Effector memory CD4-positive, alpha-beta T cell (primary cell): ENCODE measurements at regions not wholly inside any gene's neighbourhood (a gene's known extent, or its start where the extent isn't known, plus 50 kb on each side); places are given as distances from the start of the nearest gene placed in this dataset.

Experiments
- DNase-seq, 3 donors: peaks; one replicate each; pipeline ENCODE4 v3.0.0-alpha.2; 2020
- H3K27ac ChIP-seq: 2 replicates; pipeline ENCODE4 v1.7.0; 2013; ENCODE audit warnings: mild to moderate bottlenecking, low read length, moderate library complexity; ENCODE audit not compliant: insufficient read depth, poor library complexity, severe bottlenecking
- H3K27me3 ChIP-seq: replicated peaks from 2 replicates; pipeline ENCODE4 v1.7.0; 2013; ENCODE audit warnings: mild to moderate bottlenecking, low read length; ENCODE audit not compliant: insufficient read depth, control insufficient read depth, poor library complexity, severe bottlenecking
- H3K36me3 ChIP-seq: 2 replicates; pipeline ENCODE4 v1.7.0; 2013; ENCODE audit warnings: mild to moderate bottlenecking, low read length, moderate library complexity; ENCODE audit not compliant: control insufficient read depth, insufficient read depth
- H3K4me1 ChIP-seq: 2 replicates; pipeline ENCODE4 v1.7.0; 2013; ENCODE audit warnings: low read length, mild to moderate bottlenecking; ENCODE audit not compliant: control insufficient read depth, insufficient read depth, poor library complexity, severe bottlenecking
- H3K4me3 ChIP-seq: 2 replicates; pipeline ENCODE4 v1.7.0; 2013; ENCODE audit warnings: low read length, low read depth, mild to moderate bottlenecking; ENCODE audit not compliant: insufficient read depth, poor library complexity, severe bottlenecking
- H3K9me3 ChIP-seq: 2 replicates; pipeline ENCODE4 v1.7.0; 2013; ENCODE audit warnings: mild to moderate bottlenecking, low read length, moderate library complexity; ENCODE audit not compliant: control insufficient read depth

DNA sequence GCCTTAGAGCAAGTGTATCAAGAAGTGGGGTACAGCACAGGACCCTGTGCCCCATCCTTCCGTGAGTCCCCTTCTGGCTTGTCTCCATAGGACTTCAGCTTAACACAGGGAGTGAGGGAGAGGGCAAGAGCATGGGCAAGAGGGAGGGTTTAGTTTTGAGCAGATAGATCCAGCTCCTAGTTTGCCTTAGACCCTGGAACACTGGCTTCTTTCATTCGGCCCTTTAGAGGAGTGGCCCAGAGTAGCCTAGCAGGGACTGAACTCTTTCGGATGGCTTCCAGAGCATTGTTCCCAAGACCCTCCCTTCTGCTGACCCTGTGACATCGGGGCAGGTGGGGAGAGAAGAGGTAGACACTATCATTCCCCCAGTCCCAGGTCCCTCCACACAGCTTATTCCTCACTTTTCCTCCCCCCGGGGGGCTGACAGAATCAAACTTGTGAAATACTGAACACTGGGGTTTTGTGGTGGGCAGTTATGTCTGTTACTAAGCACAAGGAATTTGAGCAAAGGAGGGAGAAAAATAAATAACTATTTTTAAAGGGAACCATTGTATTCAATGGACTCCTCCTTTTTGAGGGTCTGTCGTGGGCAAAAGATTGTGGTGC, 289.6 kb upstream of the C2CD4B start:
- H3K4me3 ChIP-seq: no peak overlapping the region
- H3K27me3 ChIP-seq: no peaks in the 10 kb centered on the region
- H3K36me3 ChIP-seq: no peaks in the 10 kb centered on the region
- no peak overlapping the region for H3K27ac ChIP-seq
- H3K4me1 ChIP-seq: no peaks in the 10 kb centered on the region
- H3K9me3 ChIP-seq: no peaks in the 10 kb centered on the region
- no peak for DNase-seq

DNA sequence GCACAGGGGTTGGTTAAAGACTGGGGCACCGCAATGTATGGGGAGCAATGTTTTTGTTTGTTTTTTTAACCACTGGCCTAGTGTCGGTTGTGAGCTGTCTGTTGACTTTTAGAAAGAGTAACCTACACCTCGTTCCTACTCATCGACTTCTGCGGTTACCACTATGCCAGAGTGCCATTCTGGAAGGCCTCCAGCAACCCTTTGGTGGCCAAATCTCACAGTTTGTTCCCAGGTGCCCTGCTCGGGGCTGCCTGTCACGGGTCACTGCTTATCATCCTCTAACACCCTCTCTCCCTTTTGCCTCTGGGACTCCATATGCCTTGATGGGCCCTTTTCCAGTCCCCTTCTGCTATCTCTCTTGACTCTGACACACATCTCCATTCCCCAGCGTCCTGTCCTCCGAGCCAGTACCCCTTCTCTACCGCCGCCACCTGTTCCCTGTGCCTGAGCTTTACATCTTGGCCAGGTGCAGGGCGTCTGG, 290.4 kb upstream of the C2CD4B start:
- no peak for DNase-seq
- Histone ChIP-seq H3K4me3 (no peak overlapping the region), H3K36me3 (no peaks in the 10 kb centered on the region), H3K9me3 (no peaks in the 10 kb centered on the region), H3K27me3 (no peaks in the 10 kb centered on the region), H3K4me1 (no peaks in the 10 kb centered on the region), H3K27ac (no peak overlapping the region)

DNA sequence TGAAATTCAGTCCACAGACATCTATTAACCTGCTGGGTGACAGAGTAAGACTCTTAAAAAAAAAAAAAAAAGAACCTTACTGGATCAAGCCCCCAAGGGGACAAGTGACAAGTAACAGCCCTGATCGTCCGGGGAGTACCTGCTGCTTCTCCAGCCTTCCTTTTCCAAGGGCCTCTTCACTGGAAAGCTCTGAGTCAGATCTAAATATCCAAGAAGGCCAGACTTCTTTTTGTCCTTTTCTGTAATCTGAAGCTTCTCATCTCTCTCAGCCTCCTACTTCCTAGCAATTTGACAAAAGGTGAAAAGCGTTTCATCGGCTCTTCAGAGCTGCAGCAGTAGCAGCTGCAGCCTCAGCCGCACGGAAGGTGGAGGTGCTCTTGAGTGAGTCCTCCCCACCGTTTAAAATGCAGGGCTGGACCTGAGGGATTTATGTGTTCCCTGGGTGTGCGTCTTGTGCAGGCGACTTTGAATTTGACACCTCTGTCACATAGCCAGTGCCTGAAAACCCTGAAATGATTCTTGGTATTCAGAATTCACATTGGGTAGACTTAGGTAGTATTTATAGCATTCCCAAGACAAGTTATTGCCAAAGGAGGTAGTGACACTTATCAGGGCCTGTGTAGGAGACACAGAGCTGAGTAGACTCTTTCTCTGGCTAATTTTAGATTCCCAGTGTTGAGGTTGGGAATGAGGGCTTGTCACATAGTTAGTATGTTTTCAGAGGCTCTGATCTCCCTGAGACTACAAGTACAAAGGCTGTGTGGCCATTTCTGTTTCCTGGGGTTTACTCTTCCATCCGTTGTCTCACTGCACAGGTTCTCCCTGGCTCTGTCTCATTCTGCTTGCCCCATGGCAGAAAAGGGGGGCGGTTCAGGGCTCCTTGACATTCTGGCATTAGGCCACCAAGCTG, 291.2 kb upstream of the C2CD4B start:
- Histone ChIP-seq H3K9me3 (no peaks in the 10 kb centered on the region), H3K27me3 (no peaks in the 10 kb centered on the region), H3K4me3 (no peak overlapping the region), H3K27ac (no peak overlapping the region), H3K4me1 (no peaks in the 10 kb centered on the region), H3K36me3 (no peaks in the 10 kb centered on the region)
- DNase-seq: no peak

DNA sequence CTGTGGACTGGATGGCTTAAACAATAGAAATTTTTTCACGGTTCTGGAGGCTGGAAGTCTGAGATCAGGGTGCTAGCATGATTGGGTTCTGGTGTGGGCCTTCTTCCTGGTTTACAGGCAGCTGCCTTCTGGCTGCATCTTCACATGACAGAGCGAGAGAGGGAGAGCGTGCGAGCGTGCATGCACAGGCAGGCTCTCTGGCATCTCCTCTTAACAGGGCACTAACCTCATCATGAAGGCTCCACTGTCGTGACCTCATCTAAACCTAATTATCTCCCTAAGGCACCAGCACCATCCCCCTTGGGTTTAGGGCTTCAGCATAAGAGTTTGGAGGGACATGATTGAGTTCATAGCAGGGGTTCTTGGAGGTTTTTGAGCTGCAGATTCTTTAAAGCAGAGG, 292.0 kb upstream of the C2CD4B start:
- no peaks in the 10 kb centered on the region for H3K27me3 ChIP-seq
- H3K4me1 ChIP-seq: no peaks in the 10 kb centered on the region
- no peaks in the 10 kb centered on the region for H3K36me3 ChIP-seq
- DNase-seq: no peak
- no peaks in the 10 kb centered on the region for H3K9me3 ChIP-seq
- no peak overlapping the region for H3K4me3 ChIP-seq
- no peak overlapping the region for H3K27ac ChIP-seq

DNA sequence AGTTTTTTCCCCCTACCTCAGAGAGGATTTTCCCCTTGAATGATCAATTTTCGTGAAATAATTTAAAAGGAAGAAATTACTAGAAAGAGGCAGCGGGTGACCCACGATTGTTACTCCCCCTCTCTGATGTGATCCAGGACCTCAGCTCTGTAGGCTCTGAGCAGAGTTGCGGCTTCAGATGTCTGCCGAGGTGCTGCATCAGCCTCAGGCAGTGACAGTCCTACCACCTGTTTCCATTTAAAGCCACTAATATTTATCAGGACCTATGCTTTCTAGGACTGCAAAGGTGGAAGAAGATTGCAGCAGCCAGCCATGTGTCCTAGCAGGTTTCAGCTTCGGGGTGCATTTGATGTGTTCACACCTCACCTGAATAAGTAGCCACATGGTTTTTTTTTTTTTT, 294.8 kb upstream of the C2CD4B start:
- no peaks in the 10 kb centered on the region for H3K27me3 ChIP-seq
- H3K4me3 ChIP-seq: no peak overlapping the region
- H3K4me1 ChIP-seq: no peaks in the 10 kb centered on the region
- no peaks in the 10 kb centered on the region for H3K36me3 ChIP-seq
- no peak overlapping the region for H3K27ac ChIP-seq
- no peaks in the 10 kb centered on the region for H3K9me3 ChIP-seq
- no peak for DNase-seq

DNA sequence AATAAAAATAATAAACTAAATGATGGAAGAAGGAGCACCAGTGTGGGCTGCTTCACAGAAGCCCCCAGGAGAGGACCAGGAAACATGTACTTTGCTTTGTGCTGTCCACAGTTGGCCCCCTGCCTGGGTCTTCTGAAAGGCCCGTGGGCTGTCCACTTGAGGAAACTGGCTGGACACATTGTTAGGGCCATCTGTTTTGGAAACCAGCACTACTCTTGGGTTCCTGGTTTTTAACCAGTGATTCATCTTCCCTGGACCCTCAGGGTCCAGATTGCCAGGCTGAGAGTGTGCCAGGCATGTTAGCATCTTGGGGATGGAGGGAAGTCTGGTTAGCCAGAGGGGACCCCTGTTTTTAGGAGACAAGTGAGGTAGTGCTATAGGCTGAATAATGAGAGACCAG, 297.2 kb upstream of the C2CD4B start:
- Histone ChIP-seq H3K9me3 (no peaks in the 10 kb centered on the region), H3K4me3 (no peak overlapping the region), H3K36me3 (no peaks in the 10 kb centered on the region), H3K27ac (no peak overlapping the region), H3K4me1 (no peaks in the 10 kb centered on the region), H3K27me3 (no peaks in the 10 kb centered on the region)
- DNase-seq: no peak

DNA sequence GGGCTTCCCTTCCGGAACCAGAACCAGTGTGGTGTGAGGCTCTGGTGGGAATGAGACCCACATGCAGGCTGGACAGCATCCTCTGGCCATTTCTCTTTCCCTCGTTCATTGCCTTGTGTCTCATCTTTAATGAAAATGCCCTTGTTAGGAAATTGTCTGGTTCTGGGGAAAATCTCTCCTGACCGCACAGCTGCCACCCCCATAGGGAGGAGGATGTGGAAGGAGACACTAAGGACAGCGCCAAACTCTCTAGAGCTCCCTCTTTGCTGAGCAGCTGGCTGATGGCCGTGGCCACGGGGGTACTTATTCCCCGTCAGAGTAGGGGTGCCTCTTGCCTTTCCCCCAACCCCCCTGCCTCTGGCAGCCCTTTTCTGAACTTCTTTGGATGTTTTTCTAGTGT, 297.6 kb upstream of the C2CD4B start:
- DNase-seq: no peak
- Histone ChIP-seq H3K4me1 (no peaks in the 10 kb centered on the region), H3K27me3 (no peaks in the 10 kb centered on the region), H3K36me3 (no peaks in the 10 kb centered on the region), H3K27ac (no peak overlapping the region), H3K9me3 (no peaks in the 10 kb centered on the region), H3K4me3 (no peak overlapping the region)

DNA sequence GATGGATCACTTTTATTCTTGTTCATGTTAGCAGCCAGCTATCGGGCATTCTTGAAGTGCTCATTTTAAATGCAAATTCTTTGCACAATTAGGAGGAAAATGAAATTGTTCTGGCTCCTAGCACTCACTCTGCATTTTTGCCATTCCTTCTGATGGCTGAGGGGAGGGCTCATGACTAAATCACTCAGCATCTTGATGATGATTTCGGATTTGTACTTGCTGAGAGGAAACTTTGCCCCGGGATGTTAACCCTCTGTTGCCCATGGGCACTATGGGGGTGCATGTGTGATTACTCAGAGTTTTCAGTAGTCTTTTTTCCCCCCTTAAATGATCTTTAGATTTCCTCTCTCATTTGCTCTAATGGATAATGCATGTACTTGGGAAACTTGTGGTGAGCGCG, 299.6 kb upstream of the C2CD4B start:
- no peaks in the 10 kb centered on the region for H3K36me3 ChIP-seq
- H3K4me1 ChIP-seq: no peaks in the 10 kb centered on the region
- DNase-seq: no peak
- H3K27me3 ChIP-seq: no peaks in the 10 kb centered on the region
- no peak overlapping the region for H3K27ac ChIP-seq
- H3K9me3 ChIP-seq: no peaks in the 10 kb centered on the region
- H3K4me3 ChIP-seq: no peak overlapping the region

DNA sequence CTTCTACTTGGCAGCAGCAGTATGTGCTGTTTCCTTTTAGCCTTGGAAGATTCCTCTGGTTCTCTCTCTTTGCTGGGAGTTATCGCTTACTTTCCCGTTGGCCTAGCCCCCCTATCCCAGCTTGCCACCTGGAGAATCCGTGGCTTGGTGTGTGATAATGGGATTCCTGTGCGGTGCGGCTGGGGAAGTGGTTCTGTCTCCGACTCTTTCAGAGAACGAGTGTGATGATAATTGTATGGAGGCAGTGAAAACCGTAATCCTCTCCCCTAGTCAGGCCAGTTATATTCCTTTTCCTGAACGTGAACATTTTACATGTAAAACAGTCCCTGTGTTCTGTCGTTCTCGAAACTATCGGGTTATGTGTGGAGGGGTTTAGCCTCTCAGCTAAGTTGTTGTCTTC, 300.1 kb upstream of the C2CD4B start:
- no peaks in the 10 kb centered on the region for H3K27me3 ChIP-seq
- DNase-seq: no peak
- H3K27ac ChIP-seq: no peak overlapping the region
- no peaks in the 10 kb centered on the region for H3K4me1 ChIP-seq
- no peak overlapping the region for H3K4me3 ChIP-seq
- H3K9me3 ChIP-seq: no peaks in the 10 kb centered on the region
- no peaks in the 10 kb centered on the region for H3K36me3 ChIP-seq

DNA sequence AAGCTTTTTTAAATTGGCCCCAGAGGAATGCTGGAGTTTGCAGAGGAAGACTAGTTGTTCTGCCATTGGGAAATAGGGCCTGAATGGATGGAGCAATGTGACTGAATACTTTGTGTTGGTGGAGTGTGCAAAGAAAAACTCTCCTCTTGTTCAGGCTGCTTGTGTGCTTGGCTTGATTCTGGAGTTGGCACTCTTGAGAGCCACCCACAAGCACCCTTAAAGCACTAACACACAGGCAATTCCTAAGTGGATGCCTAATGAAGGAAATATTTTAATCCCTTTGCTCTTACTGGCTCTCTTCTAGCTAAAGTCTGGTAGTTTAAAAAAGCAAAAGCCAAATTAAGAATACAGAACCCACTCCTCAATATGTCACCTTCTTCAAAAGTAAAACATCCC, 304.4 kb upstream of the C2CD4B start:
- Histone ChIP-seq H3K9me3 (no peaks in the 10 kb centered on the region), H3K27ac (no peak overlapping the region), H3K27me3 (no peaks in the 10 kb centered on the region), H3K4me3 (no peak overlapping the region), H3K36me3 (no peaks in the 10 kb centered on the region), H3K4me1 (no peaks in the 10 kb centered on the region)
- no peak for DNase-seq
